Keratinocyte (primary cell): ENCODE measurements at regions not wholly inside any gene's neighbourhood (a gene's known extent, or its start where the extent isn't known, plus 50 kb on each side); places are given as distances from the start of the nearest gene placed in this dataset.

Experiments
- DNase-seq: peaks from one replicate; pipeline ENCODE4 v3.0.0-alpha.2; 2011; ENCODE audit warnings: low read depth, missing footprints, low spot score
- FAIRE-seq: peaks from 2 replicates; lab custom pipeline; 2011; peaks lifted over from hg19 to GRCh38; lab: Jason Lieb, UNC
- H2AFZ ChIP-seq: 2 replicates; pipeline ENCODE4 v1.6.0; 2012; ENCODE audit warnings: low read length, control low read depth, inconsistent platforms; ENCODE audit not compliant: control insufficient read depth
- H3K27ac ChIP-seq: 2 replicates; pipeline ENCODE4 v1.5.1; 2011; ENCODE audit warnings: low read length; ENCODE audit not compliant: control insufficient read depth, insufficient read depth
- H3K27me3 ChIP-seq: 3 replicates; pipeline ENCODE4 v1.6.0; 2011; ENCODE audit warnings: low read length; ENCODE audit not compliant: control insufficient read depth, insufficient read depth; ENCODE audit errors: extremely low read depth
- H3K36me3 ChIP-seq, 2 experiments: 2 replicates in 1 of 2; 3 replicates in 1 of 2; pipeline ENCODE4 v1.5.1; 2011; ENCODE audit warnings: low read length in 2 of 2, mild to moderate bottlenecking in 1 of 2; ENCODE audit not compliant: control insufficient read depth in 2 of 2, insufficient read depth in 2 of 2; ENCODE audit errors: extremely low read depth in 1 of 2
- H3K4me1 ChIP-seq: 3 replicates; pipeline ENCODE4 v1.5.1; 2011; ENCODE audit warnings: low read length; ENCODE audit not compliant: control insufficient read depth, insufficient read depth; ENCODE audit errors: extremely low read depth
- H3K4me2 ChIP-seq: 3 replicates; pipeline ENCODE4 v1.6.0; 2011; ENCODE audit warnings: low read depth, low read length; ENCODE audit not compliant: control insufficient read depth, insufficient read depth; ENCODE audit errors: extremely low read depth
- H3K4me3 ChIP-seq, 3 experiments: fragments of 200-600 bp in 1 of 3; sonication (generic) in 1 of 3; 2 replicates in 2 of 3; 3 replicates in 1 of 3; pipeline ENCODE4 v1.5.1; 2011 to 2016; ENCODE audit warnings: low read length in 3 of 3, mild to moderate bottlenecking in 3 of 3, control low read depth in 2 of 3, inconsistent platforms in 1 of 3, low read depth in 1 of 3, mixed read lengths in 1 of 3, mixed run types in 1 of 3, moderate library complexity in 1 of 3; ENCODE audit not compliant: control insufficient read depth in 2 of 3, insufficient read depth in 2 of 3; ENCODE audit errors: extremely low read depth in 1 of 3
- H3K79me2 ChIP-seq: 2 replicates; pipeline ENCODE4 v1.6.0; 2012; ENCODE audit warnings: low read length; ENCODE audit not compliant: control insufficient read depth, insufficient read depth
- H3K9ac ChIP-seq: 3 replicates; pipeline ENCODE4 v1.6.0; 2011; ENCODE audit warnings: low read length; ENCODE audit not compliant: control insufficient read depth, insufficient read depth; ENCODE audit errors: extremely low read depth
- H3K9me1 ChIP-seq: 3 replicates; pipeline ENCODE4 v1.6.0; 2011; ENCODE audit warnings: low read length; ENCODE audit not compliant: control insufficient read depth, insufficient read depth; ENCODE audit errors: extremely low read depth
- H3K9me3 ChIP-seq: 2 replicates; pipeline ENCODE4 v1.5.1; 2012; ENCODE audit warnings: low read depth, low read length; ENCODE audit not compliant: control insufficient read depth
- H4K20me1 ChIP-seq: 3 replicates; pipeline ENCODE4 v1.6.0; 2011; ENCODE audit warnings: low read length; ENCODE audit not compliant: control insufficient read depth, insufficient read depth; ENCODE audit errors: extremely low read depth
- EZH2 ChIP-seq: IDR thresholded peaks from one replicate; pipeline ENCODE4 v1.6.1; 2012; ENCODE audit warnings: inconsistent platforms, mild to moderate bottlenecking, low read length, moderate library complexity
- dilution Hi-C: fragments of 300-500 bp; cut with MboI; formaldehyde crosslinking; loops from one replicate; pipeline ENCODE4 v1.7.0; 2020; ENCODE audit warnings: low sequenced_read_pairs; ENCODE audit not compliant: extremely low pct_ligation_motif_present
- TF ChIP-seq, protein P1 (sequence below), 3 experiments: IDR thresholded peaks in 1 of 3; conservative IDR thresholded peaks in 1 of 3; optimal IDR thresholded peaks in 1 of 3; 2 replicates in 2 of 3; 3 replicates in 1 of 3; pipeline versions ENCODE3 to v1.5.1; 2011; ENCODE audit warnings: low read length in 3 of 3, mild to moderate bottlenecking in 3 of 3, moderate library complexity in 2 of 3, control low read depth in 1 of 3, inconsistent platforms in 1 of 3; ENCODE audit not compliant: insufficient read depth in 2 of 3; ENCODE audit errors: extremely low read depth in 1 of 3

GRCh38 chr2:71895320-71896161 lies 252.1 kb downstream of the CYP26B1 start:
- H3K27ac ChIP-seq: no peak overlapping the region
- no peak overlapping the region for H3K4me3 ChIP-seq
- H3K36me3 ChIP-seq: no peaks in the 10 kb centered on the region
- no peak overlapping the region for H3K9ac ChIP-seq
- no peak for FAIRE-seq
- TF ChIP-seq, protein P1, sequence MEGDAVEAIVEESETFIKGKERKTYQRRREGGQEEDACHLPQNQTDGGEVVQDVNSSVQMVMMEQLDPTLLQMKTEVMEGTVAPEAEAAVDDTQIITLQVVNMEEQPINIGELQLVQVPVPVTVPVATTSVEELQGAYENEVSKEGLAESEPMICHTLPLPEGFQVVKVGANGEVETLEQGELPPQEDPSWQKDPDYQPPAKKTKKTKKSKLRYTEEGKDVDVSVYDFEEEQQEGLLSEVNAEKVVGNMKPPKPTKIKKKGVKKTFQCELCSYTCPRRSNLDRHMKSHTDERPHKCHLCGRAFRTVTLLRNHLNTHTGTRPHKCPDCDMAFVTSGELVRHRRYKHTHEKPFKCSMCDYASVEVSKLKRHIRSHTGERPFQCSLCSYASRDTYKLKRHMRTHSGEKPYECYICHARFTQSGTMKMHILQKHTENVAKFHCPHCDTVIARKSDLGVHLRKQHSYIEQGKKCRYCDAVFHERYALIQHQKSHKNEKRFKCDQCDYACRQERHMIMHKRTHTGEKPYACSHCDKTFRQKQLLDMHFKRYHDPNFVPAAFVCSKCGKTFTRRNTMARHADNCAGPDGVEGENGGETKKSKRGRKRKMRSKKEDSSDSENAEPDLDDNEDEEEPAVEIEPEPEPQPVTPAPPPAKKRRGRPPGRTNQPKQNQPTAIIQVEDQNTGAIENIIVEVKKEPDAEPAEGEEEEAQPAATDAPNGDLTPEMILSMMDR (optimal IDR thresholded peaks at IDR 0.05 in 1 of 3, IDR thresholded peaks at IDR 0.05 in 1 of 3, conservative IDR thresholded peaks at IDR 0.05 in 1 of 3; ENCODE audit: extremely low read depth in 1 of 3, insufficient read depth in 2 of 3, low read length in 3 of 3): no peak
- no peak for TF ChIP-seq EZH2
- H4K20me1 ChIP-seq: no peaks in the 10 kb centered on the region
- no peaks in the 10 kb centered on the region for H3K79me2 ChIP-seq
- no peak for DNase-seq
- H3K9me3 ChIP-seq: no peaks in the 10 kb centered on the region
- no peak overlapping the region for H2AFZ ChIP-seq
- no peaks in the 10 kb centered on the region for H3K9me1 ChIP-seq
- dilution Hi-C loops: no loop called here
- H3K4me1 ChIP-seq: no peaks in the 10 kb centered on the region
- peaks cover 35% of the 10 kb centered on the region for H3K27me3 ChIP-seq
- no peak overlapping the region for H3K4me2 ChIP-seq

DNA sequence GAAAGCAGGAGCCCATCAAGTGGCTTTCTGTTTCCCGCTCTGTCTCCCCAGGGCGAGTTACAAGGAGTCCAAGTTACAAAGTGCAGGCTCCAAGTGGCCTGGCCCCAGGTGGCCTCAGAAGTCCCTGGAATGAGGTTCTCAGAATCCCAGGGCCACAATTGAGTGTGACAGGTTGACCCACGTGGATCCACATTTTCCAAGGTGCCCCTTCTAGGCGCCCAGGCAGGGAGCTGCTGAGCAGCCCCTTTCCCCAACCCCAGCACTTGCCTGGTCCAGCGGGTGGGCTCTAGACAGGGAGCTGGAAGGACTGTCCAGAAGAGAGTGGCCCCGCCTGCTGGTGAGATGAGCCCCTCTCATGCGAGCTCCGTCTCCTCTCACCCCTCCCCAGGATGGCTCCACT lies 253.4 kb downstream of the CYP26B1 start:
- Histone ChIP-seq H3K4me2 (no peak overlapping the region), H3K4me3 (no peak overlapping the region), H3K27me3 (peaks cover 36% of the 10 kb centered on the region), H3K9me3 (no peaks in the 10 kb centered on the region), H2AFZ (no peak overlapping the region), H3K9me1 (no peaks in the 10 kb centered on the region), H3K79me2 (no peaks in the 10 kb centered on the region), H3K4me1 (no peaks in the 10 kb centered on the region), H3K9ac (no peak overlapping the region), H4K20me1 (no peaks in the 10 kb centered on the region), H3K27ac (no peak overlapping the region), H3K36me3 (no peaks in the 10 kb centered on the region)
- TF ChIP-seq, protein P1 (optimal IDR thresholded peaks at IDR 0.05 in 1 of 3, IDR thresholded peaks at IDR 0.05 in 1 of 3, conservative IDR thresholded peaks at IDR 0.05 in 1 of 3; ENCODE audit: extremely low read depth in 1 of 3, insufficient read depth in 2 of 3, low read length in 3 of 3): no peak
- no peak for TF ChIP-seq EZH2
- dilution Hi-C loops: no loop called here
- no peak for DNase-seq
- FAIRE-seq: no peak
